GM18907 (cell line): ENCODE measurements at regions not wholly inside any gene's neighbourhood (a gene's known extent, or its start where the extent isn't known, plus 50 kb on each side); places are given as distances from the start of the nearest gene placed in this dataset.

Experiments used
- ATAC-seq: cut with Tn5 transposase; IDR thresholded peaks from one replicate; pipeline ENCODE4 v1.9.1; 2021; ENCODE audit warnings: mild to moderate bottlenecking, moderate library complexity; ENCODE audit not compliant: unreplicated experiment

- no peak for ATAC-seq
Observed at GRCh38 chr12:25746131-25746530, 193.0 kb upstream of the LMNTD1 start.

DNA sequence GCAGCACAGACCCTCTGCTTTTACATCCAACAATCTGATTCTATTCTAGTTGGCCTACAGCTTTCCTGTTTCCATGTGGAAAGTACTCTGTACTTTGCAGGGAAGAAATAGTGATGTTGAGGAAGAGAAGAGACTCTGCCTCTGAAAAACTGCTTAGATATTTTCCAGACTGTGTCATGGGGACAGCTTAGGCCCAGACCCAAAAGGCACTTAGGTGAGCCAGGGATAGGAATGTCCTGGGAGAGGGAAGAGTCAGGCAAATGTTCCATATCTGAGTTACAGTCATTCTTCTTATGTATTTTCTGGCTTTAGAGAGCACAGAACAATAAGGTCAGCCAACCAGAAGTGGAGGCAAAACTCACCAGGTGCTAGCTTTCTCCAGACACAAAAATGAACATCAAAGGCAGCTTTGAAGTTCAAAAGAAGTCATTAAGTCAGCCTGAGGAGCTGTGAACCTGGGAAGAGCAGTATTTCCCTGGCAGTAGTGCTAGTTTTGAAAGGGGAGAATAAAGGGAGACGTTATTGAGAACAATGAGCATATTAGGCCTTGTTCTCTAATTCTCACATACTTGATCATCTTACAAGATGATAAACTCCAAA is 199.7 kb upstream of the LMNTD1 start:
- no peak for ATAC-seq

GRCh38 chr12:25755136-25755970 is 202.3 kb upstream of the LMNTD1 start:
- ATAC-seq, result no peak

- no peak for ATAC-seq
Observed at GRCh38 chr12:25755971-25756260, 202.6 kb upstream of the RASSF8 start.

DNA sequence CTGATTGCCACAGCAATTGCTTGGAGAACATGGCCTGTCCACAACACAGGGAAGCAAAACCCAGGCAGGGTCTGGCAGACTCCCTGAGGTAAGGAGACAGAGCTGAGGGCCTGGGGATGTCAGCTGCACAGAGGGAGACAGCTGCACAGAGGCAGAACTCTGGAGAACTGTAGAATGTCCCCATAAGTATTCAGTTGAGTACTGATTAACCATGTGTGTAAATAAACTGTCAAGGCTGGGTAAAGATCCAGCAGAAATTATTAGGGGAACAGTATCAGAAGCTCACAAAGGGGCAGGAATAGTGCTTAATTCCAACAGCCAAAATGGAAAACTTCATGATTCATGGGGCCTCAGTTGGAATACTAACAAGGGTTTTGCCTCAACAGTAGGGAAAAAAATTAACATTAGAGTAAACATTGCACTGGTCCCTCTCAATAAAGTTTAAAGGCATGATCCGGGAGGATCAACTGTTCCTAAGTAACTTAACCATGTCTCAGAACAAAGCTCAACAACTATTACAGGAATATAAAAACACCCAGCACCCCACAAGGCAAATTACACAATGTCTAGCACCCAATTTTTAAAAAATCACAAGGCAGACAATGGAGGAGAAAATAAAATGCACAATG is 201.3 kb upstream of the RASSF8 start:
- no peak for ATAC-seq

- ATAC-seq, result no peak
Observed at GRCh38 chr12:25759752-25760151, 198.7 kb upstream of the RASSF8 start.

GRCh38 chr12:25761356-25761755 is 197.1 kb upstream of the RASSF8 start:
- no peak for ATAC-seq

DNA sequence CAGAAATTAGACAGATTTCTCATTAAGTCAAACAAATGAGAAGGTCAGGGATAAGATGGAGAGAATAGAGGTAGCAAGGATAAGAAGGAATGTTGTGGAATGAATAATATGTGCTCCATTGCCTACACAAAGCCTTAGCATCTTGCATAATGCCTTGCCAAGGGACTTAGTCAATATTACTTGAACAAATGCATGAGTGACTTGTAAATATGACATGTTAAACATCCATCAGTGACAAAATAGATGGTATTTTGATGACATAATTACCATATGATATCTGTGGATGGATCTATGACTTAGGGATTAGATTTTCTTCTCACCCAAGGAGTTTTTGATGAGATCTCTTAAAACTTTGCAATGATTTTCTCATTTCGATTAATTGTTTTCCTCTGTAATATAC is 194.1 kb upstream of the RASSF8 start:
- no peak for ATAC-seq

- no peak for ATAC-seq
Observed at GRCh38 chr12:25764892-25765291, 193.6 kb upstream of the RASSF8 start.

- no peak for ATAC-seq
Observed at GRCh38 chr12:25767606-25768005, 190.9 kb upstream of the RASSF8 start.

DNA sequence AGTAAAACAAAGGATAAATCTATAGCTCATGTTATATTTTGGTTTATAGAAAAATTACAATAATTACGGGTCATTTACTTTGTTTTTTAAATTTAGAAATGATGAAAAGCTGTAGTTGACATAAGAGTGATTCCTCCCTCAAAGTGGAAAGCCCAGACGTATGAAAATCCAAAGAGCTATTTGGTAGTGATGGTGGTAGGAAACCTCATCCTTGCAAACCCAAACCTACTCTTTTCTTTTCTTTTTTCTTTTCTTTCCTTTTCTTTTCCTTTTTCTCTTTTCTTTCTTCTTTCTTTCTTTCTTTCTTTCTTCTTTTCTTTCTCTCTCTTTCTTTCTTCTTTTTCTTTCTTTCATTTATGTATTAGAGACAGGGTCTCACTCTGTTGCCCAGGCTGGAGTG is 190.3 kb upstream of the RASSF8 start:
- no peak for ATAC-seq

- ATAC-seq, result no peak
Observed at GRCh38 chr12:25769082-25769945, 189.2 kb upstream of the RASSF8 start.

GRCh38 chr12:25771041-25771440 is 187.4 kb upstream of the RASSF8 start:
- ATAC-seq, result no peak

GRCh38 chr12:25771476-25771875 is 187.0 kb upstream of the RASSF8 start:
- no peak for ATAC-seq

DNA sequence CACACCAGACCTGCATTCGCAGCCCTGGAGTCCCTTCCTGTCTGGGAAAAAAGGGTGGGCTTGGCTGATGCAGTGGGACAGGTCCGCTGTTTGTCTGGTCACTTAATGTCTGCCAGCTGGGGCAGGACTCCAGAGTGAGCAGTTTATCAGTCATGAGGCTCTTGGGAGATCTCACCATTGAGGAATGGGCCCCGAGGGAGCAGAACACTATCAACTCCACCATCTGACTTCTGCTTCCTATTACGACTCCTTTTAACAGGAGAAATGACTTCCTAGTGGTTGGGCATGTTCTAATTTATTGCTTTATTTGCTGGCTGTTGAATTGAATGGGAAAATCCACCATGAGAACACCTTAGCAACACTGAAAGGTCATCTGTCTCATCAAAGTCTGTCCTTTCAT is 182.5 kb upstream of the RASSF8 start:
- no peak for ATAC-seq

DNA sequence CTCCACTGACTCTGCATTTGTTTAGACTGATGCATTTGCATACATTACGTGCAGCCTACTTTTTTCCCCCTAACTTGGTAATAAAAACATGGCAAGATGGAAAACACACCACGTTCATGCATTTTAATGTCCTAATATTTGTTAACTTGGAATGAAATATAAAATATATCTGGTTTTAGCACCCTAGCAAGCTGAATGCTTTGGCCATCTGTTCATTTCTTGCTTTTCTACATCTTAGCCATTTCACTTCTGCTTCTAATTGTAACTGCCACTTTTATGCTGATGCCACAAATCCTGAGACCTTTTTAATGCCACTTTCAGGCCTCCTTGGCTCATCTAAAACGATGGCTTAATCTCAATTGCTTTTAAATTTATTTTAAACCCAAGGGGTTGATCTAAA is 177.7 kb upstream of the RASSF8 start:
- no peak for ATAC-seq

DNA sequence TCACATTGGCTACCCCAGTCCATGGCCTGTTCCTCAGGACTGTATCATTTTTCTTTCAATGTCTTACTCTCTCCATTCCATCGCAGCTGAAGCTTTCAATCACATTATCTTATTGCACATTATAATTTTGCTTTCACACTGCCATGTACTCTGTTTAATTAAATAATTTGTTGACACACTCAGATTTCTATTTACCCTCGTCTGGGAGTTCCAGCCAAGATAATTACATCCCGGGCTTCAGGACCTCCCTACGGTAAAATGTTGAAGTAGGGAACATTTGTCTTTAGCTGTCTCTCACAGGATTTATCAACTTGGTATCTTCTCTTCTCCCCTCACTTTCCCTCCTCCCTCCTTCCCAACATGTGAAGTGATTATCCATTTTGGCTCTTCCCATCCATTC is 177.2 kb upstream of the RASSF8 start:
- no peak for ATAC-seq

DNA sequence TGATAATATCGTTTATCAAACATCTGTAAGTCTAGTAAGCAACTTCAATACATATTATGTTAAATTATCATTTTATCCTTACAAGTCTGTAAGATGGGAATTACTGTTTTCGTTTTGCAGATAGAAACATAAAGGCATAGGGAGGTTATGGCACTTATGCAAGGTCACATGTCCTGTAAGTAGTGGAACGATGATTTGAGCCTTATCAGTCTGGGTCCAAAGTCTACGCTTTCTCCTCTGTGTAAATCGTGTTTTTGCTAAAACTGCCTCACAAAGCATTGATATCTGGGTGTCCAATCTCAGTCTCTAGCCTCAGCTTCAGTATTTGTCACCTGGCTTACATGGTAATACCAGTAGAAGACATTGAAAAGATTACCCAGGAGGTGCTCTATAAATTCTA is 174.9 kb upstream of the RASSF8 start:
- ATAC-seq, result no peak

GRCh38 chr12:25784669-25785068 is 173.8 kb upstream of the RASSF8 start:
- ATAC-seq, result no peak

DNA sequence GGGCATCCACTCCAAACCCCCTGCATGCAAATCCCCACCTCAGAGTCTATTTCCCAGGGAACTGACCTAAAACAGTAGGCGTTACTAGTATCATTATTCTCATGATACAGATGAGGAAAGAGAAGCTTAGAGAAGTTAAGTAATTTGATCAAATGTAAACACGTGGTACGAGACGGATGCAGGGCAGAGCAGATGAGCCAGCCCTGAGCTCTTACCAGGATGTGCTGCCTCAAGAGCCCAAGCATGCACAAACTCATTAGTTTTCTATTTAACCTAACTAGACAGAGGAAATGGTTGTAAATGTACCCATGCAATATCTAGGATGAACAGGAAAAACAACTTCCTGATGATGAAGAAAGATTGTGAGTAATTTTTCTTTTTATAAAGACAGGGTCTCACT is 173.3 kb upstream of the RASSF8 start:
- ATAC-seq, result no peak

- no peak for ATAC-seq
Observed at GRCh38 chr12:25787701-25788100, 170.8 kb upstream of the RASSF8 start.
